Non-pigmented ciliary epithelial cell (primary cell): ENCODE measurements at regions not wholly inside any gene's neighbourhood (a gene's known extent, or its start where the extent isn't known, plus 50 kb on each side); places are given as distances from the start of the nearest gene placed in this dataset.
"Not testable (repeated sequence)": the region's sequence is repeated elsewhere in the genome, so short reads cannot be mapped to it uniquely, and the experiment has no call there.

Source experiments
- DNase-seq: peaks from one replicate; pipeline ENCODE4 v3.0.0-alpha.2; 2010; ENCODE audit warnings: low read depth

- DNase-seq, result no peak
These were observed 199.8 kb downstream of the LRRC70 start for GRCh38 chr5:62778316-62779009.

- not testable (repeated sequence) for DNase-seq
These were observed 198.5 kb downstream of the LRRC70 start for GRCh38 chr5:62777081-62777480.

- DNase-seq, result not testable (repeated sequence)
These were observed 198.0 kb downstream of the LRRC70 start for GRCh38 chr5:62776592-62776991.

GRCh38 chr5:62773460-62773859, 194.8 kb downstream of the LRRC70 start:
- no peak for DNase-seq

GRCh38 chr5:62771341-62771740, 192.7 kb downstream of the LRRC70 start:
- DNase-seq, result no peak

- no peak for DNase-seq
These were observed 189.0 kb downstream of the LRRC70 start for GRCh38 chr5:62767650-62768049.

- DNase-seq, result no peak
These were observed 188.5 kb downstream of the LRRC70 start for GRCh38 chr5:62767077-62767476.

- DNase-seq, result no peak
These were observed 183.9 kb downstream of the LRRC70 start for GRCh38 chr5:62762503-62762902.

GRCh38 chr5:62757686-62758085, 179.1 kb downstream of the LRRC70 start:
- DNase-seq, result not testable (repeated sequence)

GRCh38 chr5:62752998-62753367, 174.4 kb downstream of the LRRC70 start:
- not testable (repeated sequence) for DNase-seq

- DNase-seq, result not testable (repeated sequence)
These were observed 173.7 kb downstream of the LRRC70 start for GRCh38 chr5:62752056-62752997.

GRCh38 chr5:62742207-62742606, 163.6 kb downstream of the LRRC70 start:
- no peak for DNase-seq

GRCh38 chr5:62741761-62742160, 163.1 kb downstream of the LRRC70 start:
- no peak for DNase-seq

- DNase-seq, result no peak
These were observed 159.1 kb downstream of the LRRC70 start for GRCh38 chr5:62737766-62738165.

- DNase-seq, result no peak
These were observed 154.1 kb downstream of the LRRC70 start for GRCh38 chr5:62732677-62733121.

GRCh38 chr5:62731022-62731421, 152.4 kb downstream of the LRRC70 start:
- DNase-seq, result no peak

GRCh38 chr5:62729675-62730074, 151.1 kb downstream of the LRRC70 start:
- no peak for DNase-seq

GRCh38 chr5:62727861-62728260, 149.2 kb downstream of the LRRC70 start:
- DNase-seq, result no peak

- DNase-seq, result no peak
These were observed 148.6 kb downstream of the LRRC70 start for GRCh38 chr5:62727184-62727583.

GRCh38 chr5:62722360-62722759, 143.7 kb downstream of the LRRC70 start:
- no peak for DNase-seq

- DNase-seq, result no peak
These were observed 141.4 kb downstream of the LRRC70 start for GRCh38 chr5:62720031-62720441.

- DNase-seq, result no peak
These were observed 140.6 kb downstream of the LRRC70 start for GRCh38 chr5:62719061-62719720.

- no peak for DNase-seq
These were observed 139.7 kb downstream of the LRRC70 start for GRCh38 chr5:62718324-62718723.
